NB4 (cell line): ENCODE measurements at regions not wholly inside any gene's neighbourhood (a gene's known extent, or its start where the extent isn't known, plus 50 kb on each side); places are given as distances from the start of the nearest gene placed in this dataset.

Experiments used
- POLR2A ChIP-seq: IDR thresholded peaks from 2 replicates; pipeline ENCODE4 v1.6.1; 2011; ENCODE audit warnings: mild to moderate bottlenecking; ENCODE audit not compliant: insufficient read length; ENCODE audit errors: extremely low read depth
- TF ChIP-seq, protein P1 (sequence below): IDR thresholded peaks from one replicate; pipeline ENCODE4 v1.5.1; 2012; ENCODE audit warnings: low read depth, low read length
- TF ChIP-seq, protein P2 (sequence below): IDR thresholded peaks from 2 replicates; pipeline ENCODE4 v1.6.1; 2011; ENCODE audit warnings: low read depth, low read length

DNA sequence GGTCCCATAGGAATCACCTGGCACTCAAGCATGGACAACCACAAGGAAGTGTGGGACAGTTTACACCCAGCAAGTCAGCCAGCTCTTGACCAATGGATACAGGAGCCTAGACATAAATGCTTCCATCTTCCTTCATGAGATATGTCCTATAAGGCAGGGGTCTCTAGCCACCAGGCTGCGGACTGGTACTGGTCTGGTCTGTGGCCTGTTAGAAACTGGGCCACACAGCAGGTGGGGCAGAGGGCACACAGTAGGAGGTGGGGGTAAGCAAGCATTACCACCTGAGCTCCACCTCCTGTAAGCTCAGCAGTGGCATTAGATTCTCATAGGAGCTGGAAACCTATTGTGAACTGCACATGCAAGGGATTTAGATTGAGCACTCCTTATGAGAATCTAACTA lies 437.1 kb downstream of the CD109 start:
- TF ChIP-seq, protein P1, sequence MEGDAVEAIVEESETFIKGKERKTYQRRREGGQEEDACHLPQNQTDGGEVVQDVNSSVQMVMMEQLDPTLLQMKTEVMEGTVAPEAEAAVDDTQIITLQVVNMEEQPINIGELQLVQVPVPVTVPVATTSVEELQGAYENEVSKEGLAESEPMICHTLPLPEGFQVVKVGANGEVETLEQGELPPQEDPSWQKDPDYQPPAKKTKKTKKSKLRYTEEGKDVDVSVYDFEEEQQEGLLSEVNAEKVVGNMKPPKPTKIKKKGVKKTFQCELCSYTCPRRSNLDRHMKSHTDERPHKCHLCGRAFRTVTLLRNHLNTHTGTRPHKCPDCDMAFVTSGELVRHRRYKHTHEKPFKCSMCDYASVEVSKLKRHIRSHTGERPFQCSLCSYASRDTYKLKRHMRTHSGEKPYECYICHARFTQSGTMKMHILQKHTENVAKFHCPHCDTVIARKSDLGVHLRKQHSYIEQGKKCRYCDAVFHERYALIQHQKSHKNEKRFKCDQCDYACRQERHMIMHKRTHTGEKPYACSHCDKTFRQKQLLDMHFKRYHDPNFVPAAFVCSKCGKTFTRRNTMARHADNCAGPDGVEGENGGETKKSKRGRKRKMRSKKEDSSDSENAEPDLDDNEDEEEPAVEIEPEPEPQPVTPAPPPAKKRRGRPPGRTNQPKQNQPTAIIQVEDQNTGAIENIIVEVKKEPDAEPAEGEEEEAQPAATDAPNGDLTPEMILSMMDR, result no peak
- no peak for TF ChIP-seq POLR2A
- TF ChIP-seq, protein P2, sequence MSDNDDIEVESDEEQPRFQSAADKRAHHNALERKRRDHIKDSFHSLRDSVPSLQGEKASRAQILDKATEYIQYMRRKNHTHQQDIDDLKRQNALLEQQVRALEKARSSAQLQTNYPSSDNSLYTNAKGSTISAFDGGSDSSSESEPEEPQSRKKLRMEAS, result no peak
